ENCODE measurements at regions not wholly inside any gene's neighbourhood (a gene's known extent, or its start where the extent isn't known, plus 50 kb on each side); places are given as distances from the start of the nearest gene placed in this dataset.

DNA sequence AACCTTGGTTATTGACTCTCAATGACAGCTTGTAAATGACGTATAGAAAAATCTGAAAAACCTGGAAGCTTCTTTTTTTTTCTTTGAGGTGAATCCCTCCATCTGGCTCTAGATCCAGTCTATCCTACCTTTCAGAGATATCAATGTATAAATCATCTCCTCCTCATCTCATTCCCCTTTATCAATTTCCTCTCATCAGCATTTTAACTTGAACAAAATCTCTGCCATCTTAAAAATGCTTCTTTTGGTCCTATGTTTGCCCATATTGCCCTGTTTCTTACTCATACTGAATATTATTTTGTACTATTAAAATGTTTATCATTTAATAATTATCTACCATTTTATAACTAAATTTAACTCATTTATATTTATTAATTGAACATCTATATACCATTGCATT, 306.7 kb upstream of the TSHZ2 start:
- TF ChIP-seq CTCF (IDR thresholded peaks at IDR 0.05; ENCODE audit: low read length) = no peak
- TF ChIP-seq EZH2 (optimal IDR thresholded peaks at IDR 0.05; ENCODE audit: low read depth, low read length) = no peak
- no peak for TF ChIP-seq EZH2phosphoT487 (IDR thresholded peaks at IDR 0.05; ENCODE audit: low read length)

All from MM.1S (cell line).